ENCODE measurements at regions not wholly inside any gene's neighbourhood (a gene's known extent, or its start where the extent isn't known, plus 50 kb on each side); places are given as distances from the start of the nearest gene placed in this dataset.

GRCh38 chr1:59100708-59101374 lies 196.1 kb upstream of the FGGY start:
- no peak for DNase-seq

GRCh38 chr1:59101518-59101917 lies 195.4 kb upstream of the FGGY start:
- DNase-seq, result no peak

- DNase-seq, result no peak
Observed at GRCh38 chr1:59103457-59103856, 193.4 kb upstream of the FGGY start.

- no peak for DNase-seq
Observed at GRCh38 chr1:59104191-59104760, 192.6 kb upstream of the FGGY start.

GRCh38 chr1:59105548-59106507 lies 191.1 kb upstream of the FGGY start:
- peak; percentile 49 for DNase-seq

GRCh38 chr1:59107516-59107915 lies 189.4 kb upstream of the FGGY start:
- peak; percentile 98 for DNase-seq

GRCh38 chr1:59107916-59108315 lies 189.0 kb upstream of the FGGY start:
- DNase-seq, result peak; percentile 98

GRCh38 chr1:59108481-59109317 lies 188.2 kb upstream of the FGGY start:
- peak; percentile 81 for DNase-seq

GRCh38 chr1:59110271-59110670 lies 186.6 kb upstream of the FGGY start:
- DNase-seq, result no peak

GRCh38 chr1:59113876-59114457 lies 182.9 kb upstream of the FGGY start:
- no peak for DNase-seq

GRCh38 chr1:59115865-59116264 lies 181.0 kb upstream of the FGGY start:
- DNase-seq, result no peak

GRCh38 chr1:59116920-59117542 lies 179.9 kb upstream of the FGGY start:
- no peak for DNase-seq

- no peak for DNase-seq
Observed at GRCh38 chr1:59122527-59122926, 174.4 kb upstream of the FGGY start.

- DNase-seq, result no peak
Observed at GRCh38 chr1:59123081-59123681, 173.7 kb upstream of the FGGY start.

GRCh38 chr1:59124166-59124565 lies 172.7 kb upstream of the FGGY start:
- DNase-seq, result no peak

GRCh38 chr1:59125154-59125553 lies 171.7 kb upstream of the FGGY start:
- DNase-seq, result no peak

GRCh38 chr1:59125676-59126320 lies 171.1 kb upstream of the FGGY start:
- no peak for DNase-seq

- no peak for DNase-seq
Observed at GRCh38 chr1:59126366-59126765, 170.5 kb upstream of the FGGY start.

- no peak for DNase-seq
Observed at GRCh38 chr1:59128239-59128736, 168.6 kb upstream of the FGGY start.

GRCh38 chr1:59128784-59129227 lies 168.1 kb upstream of the FGGY start:
- DNase-seq, result no peak

- DNase-seq, result no peak
Observed at GRCh38 chr1:59132295-59132694, 164.6 kb upstream of the FGGY start.

Measured in NCI-H1694 treated with DMSO at 0.1 percent for 48 hours (cell line).